GM10266 (cell line): ENCODE measurements at regions not wholly inside any gene's neighbourhood (a gene's known extent, or its start where the extent isn't known, plus 50 kb on each side); places are given as distances from the start of the nearest gene placed in this dataset.

ENCODE experiments used
- DNase-seq: peaks from one replicate; pipeline ENCODE4 v3.0.0; 2012; ENCODE audit errors: extremely low spot score
- CTCF ChIP-seq: IDR thresholded peaks from 2 replicates; pipeline ENCODE4 v1.5.1; 2012; ENCODE audit warnings: mild to moderate bottlenecking, low read depth; ENCODE audit not compliant: control insufficient read depth, insufficient read depth; ENCODE audit errors: missing control alignments

GRCh38 chr19:30930941-30931706 lies 418.1 kb downstream of the TSHZ3 start:
- TF ChIP-seq CTCF: no peak
- DNase-seq: no peak

- TF ChIP-seq CTCF: no peak
- no peak for DNase-seq
Observed at GRCh38 chr19:30927705-30928104, 421.5 kb downstream of the TSHZ3 start.

- no peak for TF ChIP-seq CTCF
Observed at GRCh38 chr19:30924670-30925069, 424.6 kb downstream of the TSHZ3 start.

GRCh38 chr19:30924069-30924636 lies 425.1 kb downstream of the TSHZ3 start:
- no peak for DNase-seq
- no peak for TF ChIP-seq CTCF

More at GRCh38 chr19:30924670-30925069, 424.6 kb downstream of the TSHZ3 start:
- DNase-seq: no peak

- no peak for TF ChIP-seq CTCF
- no peak for DNase-seq
Observed at GRCh38 chr19:30923621-30924020, 425.6 kb downstream of the TSHZ3 start.

GRCh38 chr19:30923096-30923495 lies 426.1 kb downstream of the TSHZ3 start:
- TF ChIP-seq CTCF: no peak
- no peak for DNase-seq

GRCh38 chr19:30920222-30920621 lies 429.0 kb downstream of the TSHZ3 start:
- DNase-seq: no peak

More at GRCh38 chr19:30920222-30920621, 429.0 kb downstream of the TSHZ3 start:
- TF ChIP-seq CTCF: no peak
